ENCODE measurements at regions not wholly inside any gene's neighbourhood (a gene's known extent, or its start where the extent isn't known, plus 50 kb on each side); places are given as distances from the start of the nearest gene placed in this dataset.

DNA sequence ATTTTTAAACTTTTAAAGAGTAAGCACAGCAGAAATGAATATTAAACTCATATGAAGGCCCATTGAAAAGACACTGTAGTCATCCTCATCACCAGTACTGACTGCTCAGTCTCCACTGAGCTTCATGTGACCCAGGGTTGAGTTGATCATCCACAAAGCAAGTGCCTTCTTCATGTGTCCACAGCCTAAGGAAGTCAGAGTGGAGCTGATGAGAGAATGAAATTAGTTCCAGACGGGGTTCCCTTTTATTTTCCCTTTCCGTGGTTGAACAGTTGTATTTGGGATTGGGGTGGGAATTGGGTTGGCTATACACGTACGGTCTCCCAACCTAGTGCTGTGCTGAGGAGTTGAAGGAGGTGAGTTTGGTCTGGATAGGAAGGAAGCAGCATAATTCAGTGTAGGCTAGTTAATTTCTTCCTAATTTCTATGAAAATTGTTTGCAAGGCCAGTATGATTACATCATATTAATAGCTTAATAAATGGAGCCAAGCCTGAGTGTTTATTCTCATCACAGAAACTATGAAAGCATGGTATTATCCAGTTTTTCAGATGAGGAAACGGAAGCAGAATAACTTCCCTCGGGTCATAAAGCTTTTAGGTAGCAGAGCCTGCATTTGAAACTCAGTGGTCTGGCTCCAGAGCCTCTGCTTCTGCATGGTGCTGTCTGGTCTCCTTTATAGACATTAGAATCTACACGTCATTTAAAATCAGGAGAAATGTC is 103.9 kb upstream of the DMRT1 start:
- TF ChIP-seq BHLHE40 (IDR thresholded peaks at IDR 0.05; ENCODE audit: borderline replicate concordance) (no peak), NFRKB (IDR thresholded peaks at IDR 0.05) (no peak), ELF4 (IDR thresholded peaks at IDR 0.05) (no peak), SP1 (IDR thresholded peaks at IDR 0.05) (no peak), ZNF384 (IDR thresholded peaks at IDR 0.05) (no peak), FOXA1 (IDR thresholded peaks at IDR 0.05) (no peak), L3MBTL2 (conservative IDR thresholded peaks at IDR 0.05) (no peak), TARDBP (IDR thresholded peaks at IDR 0.05) (no peak), FOXM1 (IDR thresholded peaks at IDR 0.05; ENCODE audit: borderline replicate concordance) (no peak), ARNT (IDR thresholded peaks at IDR 0.05) (no peak), HDGF (IDR thresholded peaks at IDR 0.05; ENCODE audit: borderline replicate concordance) (no peak), SUZ12 (IDR thresholded peaks at IDR 0.05) (no peak)

Measured in HEK293T (cell line).